HG02759 (cell line): ENCODE measurements at regions not wholly inside any gene's neighbourhood (a gene's known extent, or its start where the extent isn't known, plus 50 kb on each side); places are given as distances from the start of the nearest gene placed in this dataset.
"Not testable (repeated sequence)": the region's sequence is repeated elsewhere in the genome, so short reads cannot be mapped to it uniquely, and the experiment has no call there.

Experiments
- ATAC-seq: cut with Tn5 transposase; IDR thresholded peaks from one replicate; pipeline ENCODE4 v1.9.1; 2021; ENCODE audit warnings: mild to moderate bottlenecking, moderate library complexity; ENCODE audit not compliant: unreplicated experiment

- no peak for ATAC-seq
Measured at GRCh38 chr12:77232045-77232444, 166.7 kb upstream of the E2F7 start.

- ATAC-seq, result no peak
Measured at GRCh38 chr12:77231501-77231918, 166.1 kb upstream of the E2F7 start.

- no peak for ATAC-seq
Measured at GRCh38 chr12:77229640-77230442, 164.5 kb upstream of the E2F7 start.

GRCh38 chr12:77228376-77228775 is 163.0 kb upstream of the E2F7 start:
- ATAC-seq, result no peak

GRCh38 chr12:77226368-77226767 is 161.0 kb upstream of the E2F7 start:
- ATAC-seq, result no peak

GRCh38 chr12:77225373-77225772 is 160.0 kb upstream of the E2F7 start:
- ATAC-seq, result no peak

GRCh38 chr12:77224346-77224745 is 159.0 kb upstream of the E2F7 start:
- no peak for ATAC-seq

GRCh38 chr12:77222336-77222735 is 157.0 kb upstream of the E2F7 start:
- ATAC-seq, result no peak

- ATAC-seq, result no peak
Measured at GRCh38 chr12:77220586-77220985, 155.2 kb upstream of the E2F7 start.

GRCh38 chr12:77218278-77218677 is 152.9 kb upstream of the E2F7 start:
- peak; percentile 81 for ATAC-seq

- ATAC-seq, result not testable (repeated sequence)
Measured at GRCh38 chr12:77216136-77216535, 150.8 kb upstream of the E2F7 start.

GRCh38 chr12:77214136-77214535 is 148.8 kb upstream of the E2F7 start:
- ATAC-seq, result no peak

- no peak for ATAC-seq
Measured at GRCh38 chr12:77213319-77213718, 147.9 kb upstream of the E2F7 start.

GRCh38 chr12:77210724-77211123 is 145.4 kb upstream of the E2F7 start:
- no peak for ATAC-seq

GRCh38 chr12:77204083-77204482 is 138.7 kb upstream of the E2F7 start:
- ATAC-seq, result no peak

GRCh38 chr12:77202457-77203060 is 137.2 kb upstream of the E2F7 start:
- no peak for ATAC-seq

- ATAC-seq, result no peak
Measured at GRCh38 chr12:77189901-77190416, 124.6 kb upstream of the E2F7 start.

GRCh38 chr12:77189458-77189857 is 124.1 kb upstream of the E2F7 start:
- no peak for ATAC-seq

GRCh38 chr12:77179515-77179914 is 114.1 kb upstream of the E2F7 start:
- ATAC-seq, result no peak

GRCh38 chr12:77167801-77168200 is 102.4 kb upstream of the E2F7 start:
- ATAC-seq, result no peak

GRCh38 chr12:77166696-77167095 is 101.3 kb upstream of the E2F7 start:
- no peak for ATAC-seq
